B cell (primary cell): ENCODE measurements at regions not wholly inside any gene's neighbourhood (a gene's known extent, or its start where the extent isn't known, plus 50 kb on each side); places are given as distances from the start of the nearest gene placed in this dataset.

Source experiments
- ATAC-seq: fragments of 200-7000 bp; cut with Tn5 transposase; one replicate; pipeline ENCODE4 v1.10.0; 2021; ENCODE audit warnings: low read depth, mild to moderate bottlenecking, moderate number of reproducible peaks, moderate library complexity
- CTCF ChIA-PET: fragments of 350-600 bp; sonication (Branson Sonifier 250); formaldehyde crosslinking; loops from one replicate; lab custom pipeline; 2021; ENCODE audit warnings: antibody characterized with exemption, inconsistent platforms; lab: Charles Lee
- POLR2A ChIA-PET: fragments of 350-600 bp; sonication (Branson Sonifier 250); formaldehyde crosslinking; loops from one replicate; lab custom pipeline; 2021; ENCODE audit warnings: antibody characterized with exemption; lab: Charles Lee
- DNase-seq: peaks from one replicate; pipeline ENCODE4 v3.0.0; 2013
- H2AFZ ChIP-seq: 2 replicates; pipeline ENCODE4 v1.6.1; 2012; ENCODE audit warnings: mild to moderate bottlenecking, low read depth, low read length; ENCODE audit not compliant: insufficient read depth, poor library complexity, severe bottlenecking
- H3K27ac ChIP-seq, 2 donors: 1 replicate in 1 of 2; 2 replicates in 1 of 2; pipeline ENCODE4 v1.5.1; 2012 to 2013; ENCODE audit warnings: low read length in 2 of 2, mild to moderate bottlenecking in 2 of 2, moderate library complexity in 1 of 2
- H3K27me3 ChIP-seq, 4 experiments: fragments of 200-600 bp in 1 of 4; sonication (generic) in 1 of 4; replicated peaks in 1 of 4; 1 replicate in 2 of 4; 2 replicates in 2 of 4; pipeline versions ENCODE4 v1.6.1 to v1.7.0; 2013 to 2016; ENCODE audit warnings: low read length in 3 of 4, mild to moderate bottlenecking in 2 of 4, mixed read lengths in 1 of 4, moderate library complexity in 1 of 4; ENCODE audit not compliant: insufficient read depth in 4 of 4, control insufficient read depth in 3 of 4; ENCODE audit errors: control extremely low read depth in 1 of 4
- H3K36me3 ChIP-seq, 2 experiments: replicated peaks in 1 of 2; 1 replicate in 1 of 2; 2 replicates in 1 of 2; pipeline versions ENCODE4 v1.6.1 to v1.7.1; 2013; ENCODE audit warnings: low read length in 1 of 2; ENCODE audit not compliant: insufficient read depth in 2 of 2, control insufficient read depth in 1 of 2; ENCODE audit errors: control extremely low read depth in 1 of 2, extremely low read depth in 1 of 2
- H3K4me1 ChIP-seq, 2 donors: fragments of 200-600 bp in 1 of 2; sonication (generic) in 1 of 2; 1 replicate in 1 of 2; 2 replicates in 1 of 2; pipeline versions ENCODE4 v1.5.1 to v1.6.1; 2013 to 2017; ENCODE audit warnings: low read length in 2 of 2; ENCODE audit not compliant: control insufficient read depth in 2 of 2, insufficient read depth in 2 of 2
- H3K4me2 ChIP-seq: replicated peaks from 2 replicates; pipeline ENCODE3; 2012; ENCODE audit warnings: mild to moderate bottlenecking, low read depth, low read length; ENCODE audit not compliant: poor library complexity, severe bottlenecking
- H3K4me3 ChIP-seq, 5 experiments: fragments of 200-600 bp in 1 of 5; sonication (generic) in 1 of 5; 1 replicate in 3 of 5; 2 replicates in 2 of 5; pipeline versions ENCODE4 v1.5.1 to v1.7.0; 2011 to 2016; ENCODE audit warnings: low read length in 4 of 5, mild to moderate bottlenecking in 4 of 5, low read depth in 2 of 5, control low read depth in 1 of 5, moderate library complexity in 1 of 5; ENCODE audit not compliant: insufficient read depth in 1 of 5; ENCODE audit errors: control extremely low read depth in 1 of 5, extremely low read depth in 1 of 5
- H3K79me2 ChIP-seq: fragments of 200-600 bp; sonication (generic); one replicate; pipeline ENCODE4 v1.6.0; 2016; ENCODE audit warnings: low read length; ENCODE audit not compliant: control insufficient read depth, insufficient read depth
- H3K9ac ChIP-seq: fragments of 200-600 bp; sonication (generic); 2 replicates; pipeline ENCODE4 v1.6.1; 2017; ENCODE audit warnings: mild to moderate bottlenecking, low read length, moderate library complexity
- H3K9me3 ChIP-seq, 3 donors: one replicate each; pipeline versions ENCODE4 v1.6.1 to v1.7.1; 2013; ENCODE audit warnings: low read length in 2 of 3; ENCODE audit not compliant: control insufficient read depth in 2 of 3, insufficient read depth in 1 of 3; ENCODE audit errors: control extremely low read depth in 1 of 3
- H4K20me1 ChIP-seq: 2 replicates; pipeline ENCODE4 v1.6.0; 2012; ENCODE audit warnings: mild to moderate bottlenecking, low read length; ENCODE audit not compliant: insufficient read depth, control insufficient read depth, poor library complexity, severe bottlenecking
- H3K27ac Mint-ChIP-seq: one replicate; pipeline ENCODE4 v1.8.0; 2021; ENCODE audit warnings: mixed read lengths
- H3K27me3 Mint-ChIP-seq: one replicate; pipeline ENCODE4 v1.8.0; 2021; ENCODE audit warnings: mixed read lengths
- H3K4me1 Mint-ChIP-seq: one replicate; pipeline ENCODE4 v1.8.0; 2021; ENCODE audit warnings: mixed read lengths
- H3K4me3 Mint-ChIP-seq: one replicate; pipeline ENCODE4 v1.8.0; 2021; ENCODE audit warnings: mixed read lengths
- H3K9me3 Mint-ChIP-seq: one replicate; pipeline ENCODE4 v1.8.0; 2022; ENCODE audit warnings: mixed read lengths; ENCODE audit not compliant: insufficient read depth
- CTCF ChIP-seq: fragments of 200-600 bp; IDR thresholded peaks from one replicate; pipeline ENCODE4 v1.8.0; 2022; ENCODE audit warnings: antibody characterized with exemption, mild to moderate bottlenecking
- EZH2 ChIP-seq: IDR thresholded peaks from 2 replicates; pipeline ENCODE4 v1.6.1; 2012; ENCODE audit warnings: borderline replicate concordance, low read depth, mild to moderate bottlenecking, moderate library complexity, low read length; ENCODE audit not compliant: insufficient read depth, poor library complexity, severe bottlenecking
- WGBS: methylation state at CpG from one replicate; pipeline ENCODE4 v1.1.5; 2013; ENCODE audit warnings: missing lambda C conversion rate; ENCODE audit not compliant: insufficient coverage; 5-methylcytosine and 5-hydroxymethylcytosine counted together
- intact Hi-C: fragments of 100-400 bp; cut with micrococcal nuclease; formaldehyde crosslinking; loops from one replicate; pipeline ENCODE4 v1.10.0; 2022

- intact Hi-C loops = no loop called here
- Histone ChIP-seq H3K9ac (no peak overlapping the region), H3K79me2 (no peaks in the 10 kb centered on the region), H3K4me1 (no peaks in the 10 kb centered on the region), H3K27ac (no peak overlapping the region), H3K4me2 (no peak overlapping the region), H3K9me3 (peaks cover 0 to 4% (median 0%) of the 10 kb centered on the region in 3 donors), H3K4me3 (no peak overlapping the region), H3K27me3 (no peaks in the 10 kb centered on the region), H2AFZ (no peak overlapping the region), H4K20me1 (no peaks in the 10 kb centered on the region), H3K36me3 (no peaks in the 10 kb centered on the region)
- H3K4me3 Mint-ChIP-seq = no peak overlapping the region
- H3K4me1 Mint-ChIP-seq = no peaks in the 10 kb centered on the region
- ChIA-PET CTCF (no interaction called here), POLR2A (no interaction called here)
- H3K27me3 Mint-ChIP-seq = no peaks in the 10 kb centered on the region
- ATAC-seq (no peak), DNase-seq (no peak)
- H3K9me3 Mint-ChIP-seq = peaks cover 6% of the 10 kb centered on the region
- WGBS = no CpG with 5 or more reads among the region's 4 CpGs
- no peak overlapping the region for H3K27ac Mint-ChIP-seq
- TF ChIP-seq EZH2 = no peak
- TF ChIP-seq CTCF = no peak
Measured at GRCh38 chr14:84323978-84324377, 1206.0 kb upstream of the FLRT2 start.

- Mint-ChIP-seq H3K4me3 (no peak overlapping the region), H3K27me3 (no peaks in the 10 kb centered on the region), H3K4me1 (no peaks in the 10 kb centered on the region), H3K9me3 (peaks cover 21% of the 10 kb centered on the region), H3K27ac (no peak overlapping the region)
- no peaks in the 10 kb centered on the region for H4K20me1 ChIP-seq
- no peaks in the 10 kb centered on the region for H3K27me3 ChIP-seq
- H3K4me2 ChIP-seq = no peak overlapping the region
- TF ChIP-seq CTCF (no peak), EZH2 (no peak)
- no peak overlapping the region for H3K27ac ChIP-seq
- POLR2A ChIA-PET = no interaction called here
- CTCF ChIA-PET = no interaction called here
- intact Hi-C loops = no loop called here
- H3K4me1 ChIP-seq = no peaks in the 10 kb centered on the region
- peaks cover 0 to 6% (median 0%) of the 10 kb centered on the region in 3 donors for H3K9me3 ChIP-seq
- no peaks in the 10 kb centered on the region for H3K36me3 ChIP-seq
- no peak for DNase-seq
- no peak overlapping the region for H2AFZ ChIP-seq
- H3K4me3 ChIP-seq = no peak overlapping the region
- ATAC-seq = no peak
- no peaks in the 10 kb centered on the region for H3K79me2 ChIP-seq
- H3K9ac ChIP-seq = no peak overlapping the region
Measured at GRCh38 chr14:84336433-84336832, 1193.5 kb upstream of the FLRT2 start.
